NCI-H524 treated with DMSO at 0.1 percent for 48 hours (cell line): ENCODE measurements at regions not wholly inside any gene's neighbourhood (a gene's known extent, or its start where the extent isn't known, plus 50 kb on each side); places are given as distances from the start of the nearest gene placed in this dataset.

Experiments
- DNase-seq: peaks from one replicate; lab custom pipeline; 2025; lab: John Stamatoyannopoulos, UW

- DNase-seq, result no peak
Measured at GRCh38 chr7:17130281-17131059, 168.0 kb upstream of the AHR start.

GRCh38 chr7:17131060-17131345 is 167.4 kb upstream of the AHR start:
- no peak for DNase-seq

GRCh38 chr7:17131983-17132655 is 166.3 kb upstream of the AHR start:
- no peak for DNase-seq

GRCh38 chr7:17132726-17133125 is 165.7 kb upstream of the AHR start:
- no peak for DNase-seq

GRCh38 chr7:17133977-17134376 is 164.5 kb upstream of the AHR start:
- DNase-seq, result no peak

GRCh38 chr7:17134786-17135185 is 163.7 kb upstream of the AHR start:
- DNase-seq, result no peak

GRCh38 chr7:17136126-17136525 is 162.3 kb upstream of the AHR start:
- DNase-seq, result no peak

- DNase-seq, result no peak
Measured at GRCh38 chr7:17139081-17139480, 159.4 kb upstream of the AHR start.

- no peak for DNase-seq
Measured at GRCh38 chr7:17140406-17140805, 158.0 kb upstream of the AHR start.

GRCh38 chr7:17142831-17143541 is 155.5 kb upstream of the AHR start:
- DNase-seq, result no peak

- DNase-seq, result no peak
Measured at GRCh38 chr7:17144322-17144721, 154.1 kb upstream of the AHR start.

GRCh38 chr7:17146621-17147020 is 151.8 kb upstream of the AHR start:
- no peak for DNase-seq

GRCh38 chr7:17147409-17147808 is 151.0 kb upstream of the AHR start:
- no peak for DNase-seq

GRCh38 chr7:17150018-17150417 is 148.4 kb upstream of the AHR start:
- DNase-seq, result no peak

- DNase-seq, result no peak
Measured at GRCh38 chr7:17152721-17153120, 145.7 kb upstream of the AHR start.

GRCh38 chr7:17153536-17153935 is 144.9 kb upstream of the AHR start:
- no peak for DNase-seq

- no peak for DNase-seq
Measured at GRCh38 chr7:17155529-17155928, 142.9 kb upstream of the AHR start.

- no peak for DNase-seq
Measured at GRCh38 chr7:17158261-17158660, 140.2 kb upstream of the AHR start.

- DNase-seq, result no peak
Measured at GRCh38 chr7:17159500-17160037, 138.9 kb upstream of the AHR start.

GRCh38 chr7:17166824-17167379 is 131.6 kb upstream of the AHR start:
- no peak for DNase-seq

- DNase-seq, result no peak
Measured at GRCh38 chr7:17168416-17168815, 130.0 kb upstream of the AHR start.

- DNase-seq, result no peak
Measured at GRCh38 chr7:17171427-17171826, 127.0 kb upstream of the AHR start.
